ENCODE measurements at regions not wholly inside any gene's neighbourhood (a gene's known extent, or its start where the extent isn't known, plus 50 kb on each side); places are given as distances from the start of the nearest gene placed in this dataset.

GRCh38 chrX:113962343-113962742 is 621.5 kb upstream of the HTR2C start:
- TF ChIP-seq POLR2AphosphoS5 (IDR thresholded peaks at IDR 0.05) = no peak
- no peak for TF ChIP-seq CTCF (IDR thresholded peaks at IDR 0.05)
- no peak for TF ChIP-seq POLR2A (IDR thresholded peaks at IDR 0.05)
- TF ChIP-seq EP300 (IDR thresholded peaks at IDR 0.05; ENCODE audit: low read depth) = no peak
